ENCODE measurements at regions not wholly inside any gene's neighbourhood (a gene's known extent, or its start where the extent isn't known, plus 50 kb on each side); places are given as distances from the start of the nearest gene placed in this dataset.

DNA sequence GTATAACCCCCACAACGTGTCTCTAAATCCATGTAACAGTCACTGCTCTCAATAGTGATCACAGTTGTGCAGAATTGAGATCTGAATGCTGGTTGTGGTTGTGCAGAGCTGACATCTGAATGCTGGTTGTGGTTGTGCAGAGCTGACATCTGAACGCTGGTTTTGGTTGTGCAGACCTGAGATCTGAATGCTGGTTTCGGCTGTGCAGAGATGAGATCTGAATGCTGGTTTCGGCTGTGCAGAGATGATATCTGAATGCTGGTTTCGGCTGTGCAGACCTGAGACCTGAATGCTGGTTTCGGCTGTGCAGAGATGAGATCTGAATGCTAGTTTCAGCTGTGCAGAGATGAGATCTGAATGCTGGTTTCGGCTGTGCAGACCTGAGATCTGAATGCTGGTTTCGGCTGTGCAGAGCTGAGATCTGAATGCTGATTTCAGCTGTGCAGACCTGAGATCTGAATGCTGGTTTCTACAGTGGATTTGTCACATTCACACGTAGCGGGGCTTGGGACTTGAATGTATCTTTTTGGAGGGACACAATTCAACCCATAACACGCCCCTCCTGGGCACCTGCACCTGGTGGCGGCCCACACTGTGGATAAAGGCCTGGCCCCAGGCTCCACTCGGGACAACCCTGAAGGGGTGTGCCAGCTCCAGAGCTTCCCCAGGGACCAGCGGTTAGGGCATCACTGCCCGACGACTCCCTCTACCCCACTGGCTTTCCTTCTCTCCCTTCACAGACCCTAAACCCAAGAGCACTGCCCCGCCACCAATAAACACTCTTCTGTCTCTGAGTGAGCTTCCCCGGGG lies 51.1 kb upstream of the SLC66A3 start:
- no peak overlapping the region for H4K5ac ChIP-seq (ENCODE audit: low read depth, low read length)
- H4K8ac ChIP-seq (ENCODE audit: low read depth in 2 of 2, low read length in 2 of 2): no peak overlapping the region
- no peak overlapping the region for H3K27ac ChIP-seq (ENCODE audit: insufficient read depth, low read length)
- no peak overlapping the region for H3K4me2 ChIP-seq (ENCODE audit: low read depth, low read length)
- peak overlapping the region; percentile 16; the same call in 1 of the 2 replicates for H2AK5ac ChIP-seq (ENCODE audit: low read depth, low read length)
- BruUV-seq (replicated peaks): no TSS peak
- no peak overlapping the region for H3K18ac ChIP-seq (ENCODE audit: low read depth, low read length)
- TF ChIP-seq RAD21 (IDR thresholded peaks at IDR 0.05; ENCODE audit: low read length) (no peak), ELK1 (IDR thresholded peaks at IDR 0.05; ENCODE audit: borderline replicate concordance, low read depth, low read length) (no peak), CEBPB (IDR thresholded peaks at IDR 0.05; ENCODE audit: low read depth, low read length) (no peak), NFE2L2 (IDR thresholded peaks at IDR 0.05; ENCODE audit: low read depth, low read length) (no peak), SMC3 (IDR thresholded peaks at IDR 0.05; ENCODE audit: low read depth, low read length) (no peak), MAFK (IDR thresholded peaks at IDR 0.05; ENCODE audit: low read depth, low read length) (no peak), RCOR1 (IDR thresholded peaks at IDR 0.05; ENCODE audit: insufficient replicate concordance, low read length) (no peak), MAZ (IDR thresholded peaks at IDR 0.05; ENCODE audit: borderline replicate concordance, low read depth, low read length) (no peak), BHLHE40 (IDR thresholded peaks at IDR 0.05; ENCODE audit: low read depth, low read length) (no peak)
- TF ChIP-seq, protein P1, sequence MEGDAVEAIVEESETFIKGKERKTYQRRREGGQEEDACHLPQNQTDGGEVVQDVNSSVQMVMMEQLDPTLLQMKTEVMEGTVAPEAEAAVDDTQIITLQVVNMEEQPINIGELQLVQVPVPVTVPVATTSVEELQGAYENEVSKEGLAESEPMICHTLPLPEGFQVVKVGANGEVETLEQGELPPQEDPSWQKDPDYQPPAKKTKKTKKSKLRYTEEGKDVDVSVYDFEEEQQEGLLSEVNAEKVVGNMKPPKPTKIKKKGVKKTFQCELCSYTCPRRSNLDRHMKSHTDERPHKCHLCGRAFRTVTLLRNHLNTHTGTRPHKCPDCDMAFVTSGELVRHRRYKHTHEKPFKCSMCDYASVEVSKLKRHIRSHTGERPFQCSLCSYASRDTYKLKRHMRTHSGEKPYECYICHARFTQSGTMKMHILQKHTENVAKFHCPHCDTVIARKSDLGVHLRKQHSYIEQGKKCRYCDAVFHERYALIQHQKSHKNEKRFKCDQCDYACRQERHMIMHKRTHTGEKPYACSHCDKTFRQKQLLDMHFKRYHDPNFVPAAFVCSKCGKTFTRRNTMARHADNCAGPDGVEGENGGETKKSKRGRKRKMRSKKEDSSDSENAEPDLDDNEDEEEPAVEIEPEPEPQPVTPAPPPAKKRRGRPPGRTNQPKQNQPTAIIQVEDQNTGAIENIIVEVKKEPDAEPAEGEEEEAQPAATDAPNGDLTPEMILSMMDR (conservative IDR thresholded peaks at IDR 0.05; ENCODE audit: low read depth, low read length): no peak
- H3K9me1 ChIP-seq (ENCODE audit: insufficient read depth, low read length): no peaks in the 10 kb centered on the region
- no peak overlapping the region for H3K14ac ChIP-seq (replicated peaks; ENCODE audit: low read depth, low read length)
- WGBS, 2 experiments (ENCODE audit: extremely low coverage in 2 of 2, insufficient read length in 1 of 2): 81% methylated on average over 10 of the region's 18 CpGs; no CpG with 5 or more reads in 1 of the 2 experiments
- dilution Hi-C loops (cut with HindIII; ENCODE audit: low sequenced_read_pairs, unreplicated experiment) (no loop called here), intact Hi-C loops (cut with micrococcal nuclease) (no loop called here), in situ Hi-C loops (cut with MboI; ENCODE audit: low sequenced_read_pairs) (no loop called here)
- H3K27me3 ChIP-seq (ENCODE audit: control insufficient read depth, insufficient read depth, low read length): peaks cover 5% of the 10 kb centered on the region; the same call in 1 of the 2 replicates
- ATAC-seq (ENCODE audit: low read depth) (no peak), DNase-seq (no peak)
- H3K23ac ChIP-seq (ENCODE audit: low read depth, low read length): no peak overlapping the region
- H3K4me3 ChIP-seq (ENCODE audit: insufficient read depth, low read depth, low read length): no peak overlapping the region
- H3K36me3 ChIP-seq (ENCODE audit: control insufficient read depth, insufficient read depth, low read length): no peaks in the 10 kb centered on the region
- no peaks in the 10 kb centered on the region for H3K79me1 ChIP-seq (ENCODE audit: low read depth in 1 of 2, low read length in 2 of 2)
- no peak overlapping the region for H3K4ac ChIP-seq (ENCODE audit: low read depth, low read length)
- H2AFZ ChIP-seq (replicated peaks; ENCODE audit: low read length, poor library complexity): no peak overlapping the region
- no peak overlapping the region for H2BK20ac ChIP-seq (ENCODE audit: low read depth, low read length)
- H3K9me3 ChIP-seq (ENCODE audit: control insufficient read depth, insufficient read depth, low read length): no peaks in the 10 kb centered on the region
- H3K56ac ChIP-seq (ENCODE audit: extremely low read depth, insufficient read depth, low read length): no peak overlapping the region
- H2BK5ac ChIP-seq (ENCODE audit: low read depth, low read length, poor library complexity, severe bottlenecking): no peak overlapping the region
- no peak overlapping the region for H2BK15ac ChIP-seq (ENCODE audit: low read depth, low read length)
- ChIA-PET CTCF (interaction anchor here (0.7 kb wide), 1 partner anchor 48 kb away, joined by 3 read pairs; no protein-coding TSS in a partner anchor), POLR2A (ENCODE audit: unreplicated experiment) (no interaction called here)
- H4K91ac ChIP-seq (ENCODE audit: insufficient read depth, low read depth, low read length): no peak overlapping the region
- H3K9ac ChIP-seq (ENCODE audit: low read depth, low read length): no peak overlapping the region
- H2AK9ac ChIP-seq (replicated peaks; ENCODE audit: low read depth, low read length, poor library complexity): no peak overlapping the region
- no peaks in the 10 kb centered on the region; the same call in 1 of the 2 replicates for H3K4me1 ChIP-seq (ENCODE audit: control insufficient read depth, insufficient read depth, low read length)
- no peak overlapping the region for H2BK120ac ChIP-seq (ENCODE audit: low read depth, low read length)
- H4K20me1 ChIP-seq (ENCODE audit: insufficient read depth, low read length): no peaks in the 10 kb centered on the region
